ENCODE measurements at regions not wholly inside any gene's neighbourhood (a gene's known extent, or its start where the extent isn't known, plus 50 kb on each side); places are given as distances from the start of the nearest gene placed in this dataset.

- Histone ChIP-seq H3K9me3 (replicated peaks; ENCODE audit: control insufficient read depth, insufficient read depth, low read length) (no peaks in the 10 kb centered on the region), H3K9ac (ENCODE audit: control insufficient read depth, insufficient read depth, low read length) (no peak overlapping the region), H4K20me1 (ENCODE audit: control insufficient read depth, insufficient read depth) (no peaks in the 10 kb centered on the region), H3K4me1 (ENCODE audit: control insufficient read depth, insufficient read depth, low read length) (no peaks in the 10 kb centered on the region), H3K79me2 (ENCODE audit: control insufficient read depth, insufficient read depth, low read length) (no peaks in the 10 kb centered on the region), H3K36me3 (ENCODE audit: control insufficient read depth in 2 of 2, insufficient read depth in 2 of 2, low read length in 1 of 2) (no peaks in the 10 kb centered on the region), H3K27me3 (replicated peaks in 1 of 2; ENCODE audit: control insufficient read depth in 2 of 2, insufficient read depth in 2 of 2, low read length in 1 of 2) (no peaks in the 10 kb centered on the region), H3K27ac (ENCODE audit: control insufficient read depth, insufficient read depth) (no peak overlapping the region), H3K4me3 (no peak overlapping the region), H2AFZ (ENCODE audit: control insufficient read depth, low read depth, low read length) (no peak overlapping the region), H3K4me2 (ENCODE audit: control insufficient read depth, insufficient read depth) (no peak overlapping the region)
- RAD21 ChIA-PET (ENCODE audit: unreplicated experiment): no interaction called here
- CTCF ChIA-PET: no interaction called here
- POLR2A ChIA-PET: no interaction called here
- WGBS (ENCODE audit: insufficient coverage, insufficient replicate concordance, low lambda C conversion rate, missing lambda C conversion rate): 25% methylated on average over 4 of the region's 4 CpGs
- DNase-seq (ENCODE audit: low read depth, low spot score) (no peak), ATAC-seq (no peak), FAIRE-seq (no peak)
- TF ChIP-seq PAX8 (IDR thresholded peaks at IDR 0.05): no peak
- no peak for TF ChIP-seq POU2F2 (IDR thresholded peaks at IDR 0.05; ENCODE audit: borderline replicate concordance, low read depth, low read length)
- TF ChIP-seq NR2C2 (IDR thresholded peaks at IDR 0.05; ENCODE audit: borderline replicate concordance, control insufficient read depth, insufficient read length, low read depth): no peak
- TF ChIP-seq SMAD1 (IDR thresholded peaks at IDR 0.05; ENCODE audit: low read depth, partially characterized antibody): no peak
- no peak for TF ChIP-seq PML (IDR thresholded peaks at IDR 0.05; ENCODE audit: low read length)
- TF ChIP-seq, protein P1, sequence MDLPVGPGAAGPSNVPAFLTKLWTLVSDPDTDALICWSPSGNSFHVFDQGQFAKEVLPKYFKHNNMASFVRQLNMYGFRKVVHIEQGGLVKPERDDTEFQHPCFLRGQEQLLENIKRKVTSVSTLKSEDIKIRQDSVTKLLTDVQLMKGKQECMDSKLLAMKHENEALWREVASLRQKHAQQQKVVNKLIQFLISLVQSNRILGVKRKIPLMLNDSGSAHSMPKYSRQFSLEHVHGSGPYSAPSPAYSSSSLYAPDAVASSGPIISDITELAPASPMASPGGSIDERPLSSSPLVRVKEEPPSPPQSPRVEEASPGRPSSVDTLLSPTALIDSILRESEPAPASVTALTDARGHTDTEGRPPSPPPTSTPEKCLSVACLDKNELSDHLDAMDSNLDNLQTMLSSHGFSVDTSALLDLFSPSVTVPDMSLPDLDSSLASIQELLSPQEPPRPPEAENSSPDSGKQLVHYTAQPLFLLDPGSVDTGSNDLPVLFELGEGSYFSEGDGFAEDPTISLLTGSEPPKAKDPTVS (IDR thresholded peaks at IDR 0.05; ENCODE audit: low read depth, low read length): no peak
- no peak for TF ChIP-seq CEBPB (IDR thresholded peaks at IDR 0.05; ENCODE audit: borderline replicate concordance in 1 of 2, low read depth in 2 of 2, low read length in 2 of 2)
- intact Hi-C loops (cut with micrococcal nuclease; ENCODE audit: unreplicated experiment) (no loop called here), in situ Hi-C loops (cut with MboI) (no loop called here)
- SMC1A ChIA-PET (ENCODE audit: uncharacterized antibody, unreplicated experiment): interaction anchor here (1.2 kb wide), 1 partner anchor 34 kb away, joined by 4 read pairs; no protein-coding TSS in a partner anchor
- BruUV-seq (replicated peaks): no TSS peak
Observed at GRCh38 chr2:52452201-52452600, 1315.4 kb upstream of the CHAC2 start.

GRCh38 chr2:52445686-52446085 lies 1321.9 kb upstream of the CHAC2 start:
- intact Hi-C loops (cut with micrococcal nuclease; ENCODE audit: unreplicated experiment) (no loop called here), in situ Hi-C loops (cut with MboI) (no loop called here)
- ATAC-seq: no peak
- Histone ChIP-seq H3K27me3 (replicated peaks in 1 of 2; ENCODE audit: control insufficient read depth in 2 of 2, insufficient read depth in 2 of 2, low read length in 1 of 2) (no peaks in the 10 kb centered on the region), H3K79me2 (ENCODE audit: control insufficient read depth, insufficient read depth, low read length) (no peaks in the 10 kb centered on the region), H3K36me3 (ENCODE audit: control insufficient read depth in 2 of 2, insufficient read depth in 2 of 2, low read length in 1 of 2) (no peaks in the 10 kb centered on the region), H3K27ac (ENCODE audit: control insufficient read depth, insufficient read depth) (no peak overlapping the region), H3K4me3 (no peak overlapping the region), H3K4me1 (ENCODE audit: control insufficient read depth, insufficient read depth, low read length) (no peaks in the 10 kb centered on the region), H3K9me3 (replicated peaks; ENCODE audit: control insufficient read depth, insufficient read depth, low read length) (no peaks in the 10 kb centered on the region), H4K20me1 (ENCODE audit: control insufficient read depth, insufficient read depth) (no peaks in the 10 kb centered on the region), H2AFZ (ENCODE audit: control insufficient read depth, low read depth, low read length) (no peak overlapping the region), H3K9ac (ENCODE audit: control insufficient read depth, insufficient read depth, low read length) (no peak overlapping the region), H3K4me2 (ENCODE audit: control insufficient read depth, insufficient read depth) (no peak overlapping the region)
- ChIA-PET CTCF (interaction anchor here (1.0 kb wide), 1 partner anchor 35 kb away, joined by 3 read pairs; no protein-coding TSS in a partner anchor), SMC1A (ENCODE audit: uncharacterized antibody, unreplicated experiment) (no interaction called here), RAD21 (ENCODE audit: unreplicated experiment) (no interaction called here), POLR2A (no interaction called here)
- BruUV-seq (replicated peaks): no TSS peak
- TF ChIP-seq, protein P2, sequence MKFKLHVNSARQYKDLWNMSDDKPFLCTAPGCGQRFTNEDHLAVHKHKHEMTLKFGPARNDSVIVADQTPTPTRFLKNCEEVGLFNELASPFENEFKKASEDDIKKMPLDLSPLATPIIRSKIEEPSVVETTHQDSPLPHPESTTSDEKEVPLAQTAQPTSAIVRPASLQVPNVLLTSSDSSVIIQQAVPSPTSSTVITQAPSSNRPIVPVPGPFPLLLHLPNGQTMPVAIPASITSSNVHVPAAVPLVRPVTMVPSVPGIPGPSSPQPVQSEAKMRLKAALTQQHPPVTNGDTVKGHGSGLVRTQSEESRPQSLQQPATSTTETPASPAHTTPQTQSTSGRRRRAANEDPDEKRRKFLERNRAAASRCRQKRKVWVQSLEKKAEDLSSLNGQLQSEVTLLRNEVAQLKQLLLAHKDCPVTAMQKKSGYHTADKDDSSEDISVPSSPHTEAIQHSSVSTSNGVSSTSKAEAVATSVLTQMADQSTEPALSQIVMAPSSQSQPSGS (IDR thresholded peaks at IDR 0.05; ENCODE audit: low read length): no peak
- TF ChIP-seq CHD1 (IDR thresholded peaks at IDR 0.05; ENCODE audit: low read depth, low read length) (no peak), ZNF24 (IDR thresholded peaks at IDR 0.05) (no peak), IKZF1 (conservative IDR thresholded peaks at IDR 0.05) (no peak), DPF2 (IDR thresholded peaks at IDR 0.05) (no peak), STAT1 (conservative IDR thresholded peaks at IDR 0.05) (no peak), BCL11A (IDR thresholded peaks at IDR 0.05; ENCODE audit: low read depth, low read length) (no peak), MTA2 (IDR thresholded peaks at IDR 0.05; ENCODE audit: low read depth) (no peak), TBL1XR1 (IDR thresholded peaks at IDR 0.05; ENCODE audit: low read depth, low read length) (no peak)
- no peak for FAIRE-seq
- DNase-seq (ENCODE audit: low read depth, low spot score): no peak
